Right lobe of liver (tissue), 6 donors: ENCODE measurements at regions not wholly inside any gene's neighbourhood (a gene's known extent, or its start where the extent isn't known, plus 50 kb on each side); places are given as distances from the start of the nearest gene placed in this dataset.
"Not testable (repeated sequence)": the region's sequence is repeated elsewhere in the genome, so short reads cannot be mapped to it uniquely, and the experiment has no call there.

ENCODE experiments used
- ATAC-seq, 4 donors: fragments of 200-7000 bp; cut with Tn5 transposase; one replicate each; pipeline ENCODE4 v1.9.1; 2020; ENCODE audit warnings: mild to moderate bottlenecking in 4 of 4, moderate library complexity in 4 of 4
- DNase-seq, 3 donors: peaks; one replicate each; pipeline ENCODE4 v3.0.0-alpha.2; 2020
- H3K27ac ChIP-seq, 3 donors: fragments of 200-600 bp; one replicate each; pipeline ENCODE4 v1.8.0; 2022
- H3K27me3 ChIP-seq, 2 donors: fragments of 200-600 bp; one replicate each; pipeline ENCODE4 v1.8.0; 2022
- H3K36me3 ChIP-seq, 4 donors: fragments of 200-600 bp; sonication (generic) in 1 of 4; one replicate each; pipeline versions ENCODE4 v1.5.1 to v1.8.0; 2017 to 2022; ENCODE audit warnings: control low read depth in 1 of 4
- H3K4me1 ChIP-seq, 4 donors: fragments of 200-600 bp; sonication (generic) in 1 of 4; one replicate each; pipeline versions ENCODE4 v1.5.1 to v1.8.0; 2017 to 2022; ENCODE audit warnings: control low read depth in 1 of 4
- H3K4me3 ChIP-seq, 3 donors: fragments of 200-600 bp; one replicate each; pipeline ENCODE4 v1.8.0; 2022
- H3K9me3 ChIP-seq, 4 donors: fragments of 200-600 bp; sonication (generic) in 1 of 4; one replicate each; pipeline versions ENCODE4 v1.5.1 to v1.8.0; 2017 to 2022; ENCODE audit warnings: control low read depth in 1 of 4
- CTCF ChIP-seq, 4 donors: fragments of 200-600 bp in 3 of 4; fragments of 450-650 bp in 1 of 4; IDR thresholded peaks; one replicate each; pipeline versions ENCODE4 v1.5.1 to v1.8.0; 2016 to 2022; ENCODE audit warnings: antibody characterized with exemption in 4 of 4, mild to moderate bottlenecking in 2 of 4
- POLR2A ChIP-seq: fragments of 450-650 bp; IDR thresholded peaks from one replicate; pipeline ENCODE4 v1.6.1; 2017; ENCODE audit warnings: antibody characterized with exemption, mild to moderate bottlenecking
- WGBS: methylation state at CpG from one replicate; pipeline ENCODE4 v1.1.6; 2018; ENCODE audit warnings: low coverage, low lambda C conversion rate; ENCODE audit not compliant: insufficient coverage; ENCODE audit errors: missing lambda C conversion rate; 5-methylcytosine and 5-hydroxymethylcytosine counted together
- intact Hi-C, 2 donors: fragments of 100-400 bp; cut with DNase I; formaldehyde crosslinking; loops; one replicate each; pipeline versions ENCODE4 v1.11.2 to v1.14.1; 2022
- donor health status: DM: no; HTN: yes; CAD: no.
- donor health status: DM: no; HTN: no; CAD: no.
- donor health status: DM: no; HTN: no; CAD: no.
- donor health status: DM: no; HTN: yes; CAD: no.
- donor health status: DM: no; HTN: yes; CAD: no.

- Histone ChIP-seq H3K27me3 (no peaks in the 10 kb centered on the region), H3K27ac (no peak overlapping the region), H3K4me3 (no peak overlapping the region), H3K9me3 (no peaks in the 10 kb centered on the region), H3K4me1 (peaks cover 0 to 3% (median 0%) of the 10 kb centered on the region in 4 donors), H3K36me3 (no peaks in the 10 kb centered on the region)
- WGBS, result 60% methylated on average over 3 of the region's 3 CpGs
- ATAC-seq, result no peak
- TF ChIP-seq POLR2A (no peak), CTCF (IDR thresholded peaks at IDR 0.05) (no peak)
- intact Hi-C loops, result no loop called here
- DNase-seq, result no peak
Observed at GRCh38 chr6:169087443-169088041, 166.1 kb downstream of the THBS2 start.

- H3K4me1 ChIP-seq, H3K27ac ChIP-seq, DNase-seq, H3K36me3 ChIP-seq, intact Hi-C loops, H3K27me3 ChIP-seq, ATAC-seq, H3K9me3 ChIP-seq, H3K4me3 ChIP-seq: not testable (repeated sequence)
- 55% methylated on average over 6 of the region's 6 CpGs for WGBS
Observed at GRCh38 chr6:169086616-169087015, 167.0 kb downstream of the THBS2 start.

- no peak for DNase-seq
- no peak for ATAC-seq
- Histone ChIP-seq H3K4me3 (no peak overlapping the region), H3K36me3 (no peaks in the 10 kb centered on the region), H3K27ac (no peak overlapping the region), H3K27me3 (no peaks in the 10 kb centered on the region), H3K9me3 (no peaks in the 10 kb centered on the region), H3K4me1 (no peaks in the 10 kb centered on the region)
- 80% methylated on average over 9 of the region's 10 CpGs for WGBS
- intact Hi-C loops, result no loop called here
- no peak for TF ChIP-seq CTCF (IDR thresholded peaks at IDR 0.05)
- no peak for TF ChIP-seq POLR2A
Observed at GRCh38 chr6:169086020-169086419, 167.6 kb downstream of the THBS2 start.

GRCh38 chr6:169085466-169085865 lies 168.2 kb downstream of the THBS2 start:
- intact Hi-C loops, result no loop called here
- Histone ChIP-seq H3K27ac (no peak overlapping the region), H3K27me3 (no peaks in the 10 kb centered on the region), H3K9me3 (no peaks in the 10 kb centered on the region), H3K36me3 (no peaks in the 10 kb centered on the region), H3K4me3 (no peak overlapping the region), H3K4me1 (no peaks in the 10 kb centered on the region)
- TF ChIP-seq CTCF (IDR thresholded peaks at IDR 0.05), result no peak
- TF ChIP-seq POLR2A, result no peak
- WGBS, result 49% methylated on average over 6 of the region's 6 CpGs
- DNase-seq (no peak), ATAC-seq (no peak)

GRCh38 chr6:169084557-169084956 lies 169.1 kb downstream of the THBS2 start:
- ATAC-seq, H3K4me1 ChIP-seq, H3K27me3 ChIP-seq, DNase-seq, intact Hi-C loops, H3K27ac ChIP-seq, H3K4me3 ChIP-seq, H3K9me3 ChIP-seq, H3K36me3 ChIP-seq: not testable (repeated sequence)
- 74% methylated on average over 9 of the region's 13 CpGs for WGBS

GRCh38 chr6:169084067-169084466 lies 169.6 kb downstream of the THBS2 start:
- WGBS, result 84% methylated on average over 8 of the region's 10 CpGs
- Histone ChIP-seq H3K4me1 (no peaks in the 10 kb centered on the region), H3K27me3 (no peaks in the 10 kb centered on the region), H3K36me3 (no peaks in the 10 kb centered on the region), H3K9me3 (no peaks in the 10 kb centered on the region), H3K4me3 (no peak overlapping the region), H3K27ac (no peak overlapping the region)
- intact Hi-C loops, result no loop called here
- DNase-seq, result no peak
- no peak for ATAC-seq
- TF ChIP-seq CTCF (IDR thresholded peaks at IDR 0.05) (no peak), POLR2A (no peak)
